ENCODE measurements at regions not wholly inside any gene's neighbourhood (a gene's known extent, or its start where the extent isn't known, plus 50 kb on each side); places are given as distances from the start of the nearest gene placed in this dataset.

DNA sequence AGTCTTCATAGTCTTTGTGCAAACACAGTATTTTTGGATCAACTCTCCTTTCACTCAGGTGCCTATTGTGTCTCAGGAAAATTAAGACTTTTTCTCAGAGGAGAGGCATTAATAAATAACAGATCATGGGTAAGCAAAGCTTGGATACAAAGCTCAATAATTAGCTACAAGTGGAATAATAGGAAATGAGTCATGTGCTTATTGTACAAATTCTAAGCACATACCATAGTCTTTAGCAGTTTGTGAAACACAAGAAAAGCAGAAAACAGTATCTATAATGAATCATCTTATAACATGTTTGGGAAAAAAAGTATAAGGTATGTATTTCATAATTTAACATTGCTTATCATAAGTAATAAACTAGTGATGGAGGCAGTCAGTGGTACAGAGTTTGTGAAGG lies 477.0 kb downstream of the CDH10 start:
- TF ChIP-seq POLR2AphosphoS5 (IDR thresholded peaks at IDR 0.05; ENCODE audit: borderline replicate concordance, low read depth, low read length) (no peak), EZH2 (IDR thresholded peaks at IDR 0.05) (no peak), FOXP2 (optimal IDR thresholded peaks at IDR 0.05; ENCODE audit: control extremely low read depth, extremely low read length, insufficient read depth) (no peak)

Data from SK-N-MC (cell line).